SU-DHL-6 (cell line): ENCODE measurements at regions not wholly inside any gene's neighbourhood (a gene's known extent, or its start where the extent isn't known, plus 50 kb on each side); places are given as distances from the start of the nearest gene placed in this dataset.

ENCODE experiments used
- H2AFZ ChIP-seq: fragments of 200-600 bp; sonication (generic); 2 replicates; pipeline ENCODE4 v1.6.1; 2014; ENCODE audit warnings: low read depth, mild to moderate bottlenecking, moderate library complexity, mixed read lengths, antibody characterized with exemption, low read length; ENCODE audit not compliant: severe bottlenecking
- H3F3A ChIP-seq: fragments of 200-600 bp; shearing (Covaris generic); 2 replicates; pipeline ENCODE4 v1.6.0; 2016; ENCODE audit warnings: antibody characterized with exemption, mild to moderate bottlenecking; ENCODE audit not compliant: insufficient read depth
- H3K27ac ChIP-seq: fragments of 200-600 bp; sonication (generic); 2 replicates; pipeline ENCODE4 v1.5.1; 2016; ENCODE audit warnings: low read depth, mild to moderate bottlenecking, low read length, moderate library complexity, mixed read lengths
- H3K27me3 ChIP-seq: fragments of 200-600 bp; sonication (generic), shearing (Covaris generic); 2 replicates; pipeline ENCODE4 v1.6.0; 2014; ENCODE audit warnings: mild to moderate bottlenecking, low read length
- H3K36me3 ChIP-seq: fragments of 200-600 bp; sonication (generic); 2 replicates; pipeline ENCODE4 v1.6.1; 2014; ENCODE audit warnings: mild to moderate bottlenecking, low read length, mixed read lengths
- H3K4me2 ChIP-seq: fragments of 300-600, 200-600 bp; shearing (Covaris generic), sonication (generic); 2 replicates; pipeline ENCODE4 v1.6.0; 2014; ENCODE audit warnings: low read length, low read depth, mild to moderate bottlenecking; ENCODE audit not compliant: poor library complexity, severe bottlenecking
- H3K4me3 ChIP-seq: fragments of 200-600 bp; sonication (generic); 2 replicates; pipeline ENCODE4 v1.5.1; 2014; ENCODE audit warnings: antibody characterized with exemption, low read length, mild to moderate bottlenecking, mixed read lengths; ENCODE audit not compliant: insufficient read depth, poor library complexity, severe bottlenecking
- H3K79me2 ChIP-seq: fragments of 200-600 bp; sonication (generic); 2 replicates; pipeline ENCODE4 v1.6.1; 2014; ENCODE audit warnings: mild to moderate bottlenecking, low read length, moderate library complexity; ENCODE audit not compliant: insufficient read depth
- H3K9ac ChIP-seq: fragments of 200-600 bp; sonication (generic); 2 replicates; pipeline ENCODE4 v1.7.0; 2014; ENCODE audit warnings: mild to moderate bottlenecking, low read length
- H3K9me2 ChIP-seq: fragments of 200-600 bp; sonication (generic); replicated peaks from 2 replicates; pipeline ENCODE4 v1.6.1; 2014; ENCODE audit warnings: low read length; ENCODE audit not compliant: insufficient read depth
- H3K9me3 ChIP-seq: fragments of 200-600 bp; sonication (generic); 2 replicates; pipeline ENCODE4 v1.6.1; 2014; ENCODE audit warnings: low read length, mixed read lengths; ENCODE audit not compliant: insufficient read depth
- H4K20me1 ChIP-seq: fragments of 200-600 bp; sonication (generic); 2 replicates; pipeline ENCODE4 v1.6.1; 2014; ENCODE audit warnings: low read depth, mild to moderate bottlenecking, antibody characterized with exemption, low read length, moderate library complexity, mixed read lengths
- CTCF ChIP-seq: fragments of 200-600 bp; sonication (generic); IDR thresholded peaks from one replicate; pipeline ENCODE4 v1.5.1; 2017; ENCODE audit warnings: antibody characterized with exemption, mild to moderate bottlenecking, low read length, moderate library complexity; ENCODE audit not compliant: insufficient read depth, poor library complexity, severe bottlenecking
- EZH2phosphoT487 ChIP-seq: fragments of 200-600 bp; sonication (generic), shearing (Covaris generic); conservative IDR thresholded peaks from 2 replicates; pipeline ENCODE4 v1.6.1; 2018; ENCODE audit warnings: mild to moderate bottlenecking, antibody characterized with exemption, low read length, moderate library complexity, mixed read lengths

DNA sequence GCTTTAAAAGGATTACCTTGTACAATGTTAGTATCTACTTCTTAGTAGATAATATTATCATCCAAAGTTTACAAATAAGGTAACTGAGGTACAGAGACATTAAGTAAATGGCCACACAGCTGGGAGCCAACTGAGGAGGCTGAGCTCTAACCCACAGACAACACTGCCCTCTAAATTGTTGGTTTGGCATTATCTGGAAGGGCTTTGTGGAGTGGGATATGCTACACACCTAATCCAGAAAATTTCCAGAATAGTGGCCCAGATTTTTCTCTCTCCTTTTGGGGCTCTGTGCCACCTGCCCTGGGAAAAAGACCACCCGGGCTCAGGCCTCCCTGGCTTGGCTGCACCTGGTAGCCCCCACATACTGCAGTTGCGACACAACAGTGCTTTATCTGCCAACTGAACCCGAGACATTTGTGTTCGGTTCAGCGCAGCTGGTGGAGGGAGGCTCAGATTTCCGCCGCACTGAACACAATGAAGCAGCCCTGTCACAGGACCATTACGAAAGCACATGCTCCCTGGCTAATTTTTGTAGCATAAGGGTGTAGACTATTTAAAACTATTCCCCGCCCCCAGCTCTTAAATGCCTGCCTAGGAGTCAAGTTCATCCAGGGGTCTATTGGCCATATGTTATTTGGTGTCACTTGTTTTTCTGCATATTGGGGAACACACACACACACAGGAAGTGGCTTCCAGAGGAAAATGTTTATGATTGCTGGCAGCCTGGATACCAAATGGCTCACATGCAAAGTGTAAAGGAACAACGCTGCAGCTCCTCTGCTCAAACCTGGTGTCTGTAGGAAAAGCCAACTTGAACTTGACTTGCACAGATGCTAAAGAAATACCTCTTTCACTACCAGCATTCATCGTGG is 92.3 kb upstream of the ESRRG start:
- TF ChIP-seq EZH2phosphoT487 (no peak), CTCF (no peak)
- no peaks in the 10 kb centered on the region for H3K9me3 ChIP-seq
- H3F3A ChIP-seq: no peaks in the 10 kb centered on the region
- no peak overlapping the region for H2AFZ ChIP-seq
- H3K27ac ChIP-seq: no peak overlapping the region
- no peak overlapping the region for H3K4me3 ChIP-seq
- H3K79me2 ChIP-seq: no peaks in the 10 kb centered on the region
- H4K20me1 ChIP-seq: no peaks in the 10 kb centered on the region
- no peaks in the 10 kb centered on the region for H3K27me3 ChIP-seq
- no peak overlapping the region for H3K4me2 ChIP-seq
- no peaks in the 10 kb centered on the region for H3K9me2 ChIP-seq
- H3K9ac ChIP-seq: no peak overlapping the region
- H3K36me3 ChIP-seq: no peaks in the 10 kb centered on the region

DNA sequence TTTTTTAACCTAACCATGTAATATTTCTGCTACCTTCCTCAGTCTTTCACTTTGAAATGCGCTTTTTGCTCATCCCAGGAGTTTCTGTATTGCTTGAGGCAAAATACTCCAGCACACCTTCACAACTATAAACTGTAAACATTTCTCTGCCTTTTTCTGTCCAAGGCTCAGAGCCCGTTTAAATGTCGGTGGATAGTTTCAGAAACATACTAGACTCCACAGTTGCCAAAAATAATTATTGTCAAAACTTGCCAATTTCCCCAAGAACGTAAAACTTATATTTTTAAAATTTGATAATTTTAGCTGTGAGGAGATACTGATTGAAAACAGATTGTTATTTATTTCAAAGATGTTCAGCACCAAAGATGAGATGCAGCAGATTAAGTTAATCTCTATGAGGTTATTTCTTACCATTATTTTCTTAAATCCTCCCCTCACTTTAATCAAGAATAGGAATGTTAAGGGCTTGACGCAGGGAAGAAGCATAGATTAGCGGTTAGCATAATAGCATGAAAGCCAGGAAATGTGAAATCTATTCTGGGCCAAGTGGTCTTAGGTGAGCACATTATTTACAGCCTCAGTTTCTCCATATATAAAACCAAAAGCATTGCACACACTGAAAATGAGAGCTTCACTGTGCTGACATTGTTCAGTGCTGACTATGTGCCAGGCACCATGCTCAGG is 91.5 kb upstream of the ESRRG start:
- no peak overlapping the region for H3K4me3 ChIP-seq
- no peak overlapping the region for H3K4me2 ChIP-seq
- H3K9me3 ChIP-seq: no peaks in the 10 kb centered on the region
- no peak overlapping the region for H3K9ac ChIP-seq
- no peaks in the 10 kb centered on the region for H3K9me2 ChIP-seq
- no peaks in the 10 kb centered on the region for H3F3A ChIP-seq
- no peaks in the 10 kb centered on the region for H3K36me3 ChIP-seq
- TF ChIP-seq EZH2phosphoT487: no peak
- no peak for TF ChIP-seq CTCF
- H3K27ac ChIP-seq: no peak overlapping the region
- no peak overlapping the region for H2AFZ ChIP-seq
- no peaks in the 10 kb centered on the region for H3K79me2 ChIP-seq
- no peaks in the 10 kb centered on the region for H4K20me1 ChIP-seq
- no peaks in the 10 kb centered on the region for H3K27me3 ChIP-seq

GRCh38 chr1:216812966-216813365 is 89.7 kb upstream of the ESRRG start:
- H4K20me1 ChIP-seq: no peaks in the 10 kb centered on the region
- no peak overlapping the region for H2AFZ ChIP-seq
- no peaks in the 10 kb centered on the region for H3F3A ChIP-seq
- no peaks in the 10 kb centered on the region for H3K79me2 ChIP-seq
- H3K9me3 ChIP-seq: no peaks in the 10 kb centered on the region
- H3K9me2 ChIP-seq: no peaks in the 10 kb centered on the region
- no peak overlapping the region for H3K9ac ChIP-seq
- no peaks in the 10 kb centered on the region for H3K27me3 ChIP-seq
- TF ChIP-seq CTCF (no peak), EZH2phosphoT487 (no peak)
- no peak overlapping the region for H3K4me2 ChIP-seq
- no peaks in the 10 kb centered on the region for H3K36me3 ChIP-seq
- H3K27ac ChIP-seq: no peak overlapping the region
- no peak overlapping the region for H3K4me3 ChIP-seq
